ENCODE measurements at regions not wholly inside any gene's neighbourhood (a gene's known extent, or its start where the extent isn't known, plus 50 kb on each side); places are given as distances from the start of the nearest gene placed in this dataset.

GRCh38 chr20:39865446-39865845 is 823.6 kb downstream of the MAFB start:
- TF ChIP-seq, protein P1, sequence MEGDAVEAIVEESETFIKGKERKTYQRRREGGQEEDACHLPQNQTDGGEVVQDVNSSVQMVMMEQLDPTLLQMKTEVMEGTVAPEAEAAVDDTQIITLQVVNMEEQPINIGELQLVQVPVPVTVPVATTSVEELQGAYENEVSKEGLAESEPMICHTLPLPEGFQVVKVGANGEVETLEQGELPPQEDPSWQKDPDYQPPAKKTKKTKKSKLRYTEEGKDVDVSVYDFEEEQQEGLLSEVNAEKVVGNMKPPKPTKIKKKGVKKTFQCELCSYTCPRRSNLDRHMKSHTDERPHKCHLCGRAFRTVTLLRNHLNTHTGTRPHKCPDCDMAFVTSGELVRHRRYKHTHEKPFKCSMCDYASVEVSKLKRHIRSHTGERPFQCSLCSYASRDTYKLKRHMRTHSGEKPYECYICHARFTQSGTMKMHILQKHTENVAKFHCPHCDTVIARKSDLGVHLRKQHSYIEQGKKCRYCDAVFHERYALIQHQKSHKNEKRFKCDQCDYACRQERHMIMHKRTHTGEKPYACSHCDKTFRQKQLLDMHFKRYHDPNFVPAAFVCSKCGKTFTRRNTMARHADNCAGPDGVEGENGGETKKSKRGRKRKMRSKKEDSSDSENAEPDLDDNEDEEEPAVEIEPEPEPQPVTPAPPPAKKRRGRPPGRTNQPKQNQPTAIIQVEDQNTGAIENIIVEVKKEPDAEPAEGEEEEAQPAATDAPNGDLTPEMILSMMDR (IDR thresholded peaks at IDR 0.05; ENCODE audit: poor library complexity) = no peak
- TF ChIP-seq EZH2 (IDR thresholded peaks at IDR 0.05; ENCODE audit: borderline replicate concordance) = no peak
